Erythroblast (primary cell): ENCODE measurements at regions not wholly inside any gene's neighbourhood (a gene's known extent, or its start where the extent isn't known, plus 50 kb on each side); places are given as distances from the start of the nearest gene placed in this dataset.

ENCODE experiments used
- DNase-seq, 2 experiments: peaks; one replicate each; lab custom pipeline; 2025; lab: John Stamatoyannopoulos, UW
- GATA1 ChIP-seq: IDR thresholded peaks from 2 replicates; pipeline ENCODE4 v1.6.1; 2011; ENCODE audit warnings: low read depth, mild to moderate bottlenecking, control low read depth, low read length, moderate library complexity
- POLR2A ChIP-seq: IDR thresholded peaks from 2 replicates; pipeline ENCODE4 v1.6.1; 2011; ENCODE audit warnings: mild to moderate bottlenecking, low read length

DNA sequence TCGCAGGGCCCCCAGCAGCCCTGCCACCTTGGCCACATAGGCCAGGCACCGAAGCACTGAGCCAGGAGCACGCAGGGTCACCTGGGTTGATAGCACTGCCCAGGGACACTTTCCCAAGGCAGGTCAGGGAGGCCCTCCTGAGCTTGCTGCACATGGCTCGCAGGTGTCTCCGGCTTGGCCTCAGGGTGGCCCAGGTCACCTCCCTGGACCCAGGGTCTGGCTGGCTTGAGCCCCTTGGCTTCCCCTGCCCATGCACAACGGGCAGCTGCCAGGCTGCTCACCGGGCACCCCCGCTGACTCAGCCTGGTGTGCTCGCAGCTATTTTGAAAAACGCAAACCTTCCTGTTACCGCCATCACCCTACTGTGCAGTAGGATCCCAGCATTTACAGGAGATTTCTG, 502.3 kb downstream of the EIPR1 start:
- DNase-seq: no peak
- no peak for TF ChIP-seq POLR2A
- no peak for TF ChIP-seq GATA1

- no peak for DNase-seq
- TF ChIP-seq POLR2A: no peak
- TF ChIP-seq GATA1: no peak
These were observed 502.8 kb downstream of the EIPR1 start for GRCh38 chr2:2874805-2875204.

DNA sequence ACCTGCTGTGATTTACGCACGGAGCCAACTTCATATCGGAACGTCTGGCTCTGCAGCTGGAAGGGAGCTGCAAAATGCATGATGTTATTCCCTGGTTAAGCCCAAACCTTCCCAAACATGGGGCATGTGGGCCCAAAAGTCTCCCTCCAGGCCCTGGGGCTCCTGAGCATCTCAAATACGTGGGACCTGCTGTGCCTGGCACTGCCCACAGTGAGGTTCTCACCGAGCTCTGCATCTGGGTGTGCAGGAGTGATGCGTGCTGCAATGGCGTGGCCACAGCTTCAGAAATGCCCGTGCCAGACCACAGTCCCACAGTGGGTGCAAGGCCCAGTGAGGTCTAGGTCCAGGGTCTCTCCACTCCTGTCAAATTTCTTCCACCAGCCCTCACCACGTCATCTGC, 503.3 kb downstream of the EIPR1 start:
- DNase-seq: no peak
- no peak for TF ChIP-seq GATA1
- TF ChIP-seq POLR2A: no peak

DNA sequence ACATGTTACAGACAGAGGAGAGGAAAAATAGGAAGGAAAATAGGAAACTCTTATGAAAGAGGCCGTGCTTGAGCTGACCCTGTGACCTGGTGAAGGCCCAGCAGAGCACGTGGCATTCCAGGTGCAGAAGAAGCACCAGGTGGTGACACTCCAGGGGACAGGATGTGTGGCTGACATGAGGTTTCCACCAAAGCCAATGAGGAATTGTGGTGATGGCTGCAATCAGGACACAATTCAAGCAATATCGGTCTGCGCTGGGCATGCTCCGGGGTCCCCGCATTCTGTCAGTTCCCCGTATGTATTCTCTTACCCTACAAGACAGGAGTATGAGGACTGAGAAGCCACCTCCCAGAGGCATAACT, 504.2 kb downstream of the EIPR1 start:
- TF ChIP-seq GATA1: no peak
- no peak for TF ChIP-seq POLR2A
- no peak for DNase-seq

GRCh38 chr2:2872713-2873449, 504.7 kb downstream of the EIPR1 start:
- DNase-seq: no peak
- TF ChIP-seq POLR2A (no peak), GATA1 (no peak)

GRCh38 chr2:2872309-2872617, 505.4 kb downstream of the EIPR1 start:
- DNase-seq: no peak
- TF ChIP-seq GATA1: no peak

GRCh38 chr2:2871480-2872308, 505.9 kb downstream of the EIPR1 start:
- DNase-seq: no peak
- no peak for TF ChIP-seq POLR2A
- no peak for TF ChIP-seq GATA1

DNA sequence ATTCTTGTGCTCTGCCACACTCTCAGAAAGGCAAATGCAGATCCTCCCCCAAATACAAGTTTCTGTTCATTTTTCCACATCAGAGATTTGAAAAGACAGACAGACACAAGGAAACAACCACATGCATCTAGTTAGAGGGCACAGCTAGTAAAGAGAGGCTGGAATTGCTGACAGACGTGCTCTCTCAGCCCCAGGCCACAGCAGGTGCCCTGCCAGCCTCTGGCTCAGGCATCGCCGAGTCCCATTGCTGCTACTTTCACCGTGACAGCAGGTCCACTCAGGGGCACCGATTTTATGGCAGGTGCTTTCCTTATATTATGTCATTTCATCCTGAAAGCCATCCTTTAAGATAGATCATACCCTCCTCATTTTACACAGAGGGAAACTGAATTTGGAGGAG, 507.5 kb downstream of the EIPR1 start:
- TF ChIP-seq GATA1 (no peak), POLR2A (no peak)
- no peak for DNase-seq

DNA sequence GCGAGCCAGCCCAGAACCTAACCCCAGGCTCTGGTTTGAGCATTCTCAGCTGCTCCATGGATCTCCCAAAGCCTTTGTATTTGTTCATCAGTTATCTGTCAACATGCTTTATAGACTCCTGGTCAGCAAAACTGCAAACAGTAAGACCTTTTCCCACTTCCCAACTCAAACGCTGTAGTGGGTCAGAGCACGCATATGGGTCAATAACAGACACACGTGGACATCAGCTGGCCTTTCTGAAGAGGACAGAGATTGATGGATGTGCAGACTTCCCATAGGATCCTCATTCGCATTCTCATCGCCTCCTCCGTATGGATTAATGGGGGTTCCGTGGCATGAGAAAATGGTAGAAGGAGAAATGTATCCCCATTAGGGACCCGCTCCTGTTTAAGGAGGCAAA, 508.1 kb downstream of the EIPR1 start:
- no peak for DNase-seq

DNA sequence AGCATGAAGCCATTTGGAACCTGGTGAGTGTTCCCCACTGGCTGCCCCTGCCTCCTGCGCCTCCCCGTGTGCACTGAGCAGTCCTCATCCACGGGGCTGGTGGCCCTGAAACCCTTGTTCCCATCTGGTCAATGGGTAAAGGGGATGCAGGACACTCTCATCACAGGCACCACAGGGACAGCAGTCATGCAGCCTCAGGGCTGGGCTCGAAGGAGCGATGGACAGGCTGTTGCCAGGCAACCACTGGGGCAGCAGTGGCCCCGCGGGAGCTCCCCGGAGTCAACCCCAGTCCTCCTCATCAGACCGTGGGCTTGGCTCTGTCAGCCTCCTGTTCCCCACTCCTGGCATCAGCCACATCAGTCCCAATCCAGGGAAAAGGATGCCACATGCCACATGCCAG, 509.5 kb downstream of the EIPR1 start:
- no peak for TF ChIP-seq GATA1
- no peak for TF ChIP-seq POLR2A
- no peak for DNase-seq

More for the DNA sequence above, 508.1 kb downstream of the EIPR1 start:
- TF ChIP-seq POLR2A: no peak
- no peak for TF ChIP-seq GATA1

DNA sequence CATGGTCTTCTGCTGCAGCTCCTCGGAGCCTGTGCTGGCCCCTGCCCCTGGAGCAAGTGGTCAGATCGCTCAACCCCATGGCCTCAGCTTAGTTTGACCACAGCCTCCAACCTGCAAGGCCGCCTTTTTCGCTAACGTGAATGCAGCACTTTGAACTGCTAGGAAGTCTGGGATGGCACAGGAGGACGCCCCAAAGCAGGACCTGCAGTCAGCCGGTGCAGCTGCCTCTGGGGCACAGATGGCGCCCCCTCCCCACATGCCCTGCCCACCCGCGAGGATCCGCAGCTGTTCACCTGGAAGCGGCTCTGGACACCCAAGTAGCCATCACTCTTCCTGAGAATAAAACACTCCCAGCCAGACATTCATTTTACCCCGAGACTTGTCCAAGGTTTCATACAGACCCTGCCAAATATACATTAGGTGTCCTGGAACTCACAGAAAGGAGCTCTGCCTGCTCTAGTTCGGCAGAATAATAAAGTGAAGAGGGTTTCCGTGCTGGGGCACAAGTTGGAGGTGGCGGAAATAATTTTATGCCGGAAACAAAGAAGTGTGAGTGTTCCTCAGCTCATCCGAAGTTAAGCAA, 510.1 kb downstream of the EIPR1 start:
- TF ChIP-seq POLR2A (no peak), GATA1 (no peak)

GRCh38 chr2:2866459-2866858, 511.2 kb downstream of the EIPR1 start:
- no peak for DNase-seq
- TF ChIP-seq POLR2A (no peak), GATA1 (no peak)

More for the DNA sequence above, 510.1 kb downstream of the EIPR1 start:
- no peak for DNase-seq

DNA sequence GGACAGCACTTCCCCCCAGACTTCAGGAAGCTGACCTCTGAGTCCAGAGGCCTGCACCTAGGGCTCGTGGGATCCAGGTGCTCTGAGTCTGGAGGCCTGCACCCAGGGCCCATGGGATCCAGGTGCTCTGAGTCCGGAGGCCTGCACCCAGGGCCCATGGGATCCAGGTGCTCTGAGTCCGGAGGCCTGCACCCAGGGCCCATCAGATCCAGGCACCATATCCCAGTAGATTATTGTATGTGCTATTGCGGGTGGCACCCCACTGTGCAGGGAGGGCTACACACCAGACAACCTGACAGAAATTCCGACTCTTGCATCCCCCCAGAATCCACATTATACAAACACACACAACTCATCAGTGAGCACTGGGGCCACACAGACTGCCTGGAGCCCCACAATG, 515.2 kb downstream of the EIPR1 start:
- DNase-seq: no peak
- TF ChIP-seq POLR2A: no peak
- no peak for TF ChIP-seq GATA1

DNA sequence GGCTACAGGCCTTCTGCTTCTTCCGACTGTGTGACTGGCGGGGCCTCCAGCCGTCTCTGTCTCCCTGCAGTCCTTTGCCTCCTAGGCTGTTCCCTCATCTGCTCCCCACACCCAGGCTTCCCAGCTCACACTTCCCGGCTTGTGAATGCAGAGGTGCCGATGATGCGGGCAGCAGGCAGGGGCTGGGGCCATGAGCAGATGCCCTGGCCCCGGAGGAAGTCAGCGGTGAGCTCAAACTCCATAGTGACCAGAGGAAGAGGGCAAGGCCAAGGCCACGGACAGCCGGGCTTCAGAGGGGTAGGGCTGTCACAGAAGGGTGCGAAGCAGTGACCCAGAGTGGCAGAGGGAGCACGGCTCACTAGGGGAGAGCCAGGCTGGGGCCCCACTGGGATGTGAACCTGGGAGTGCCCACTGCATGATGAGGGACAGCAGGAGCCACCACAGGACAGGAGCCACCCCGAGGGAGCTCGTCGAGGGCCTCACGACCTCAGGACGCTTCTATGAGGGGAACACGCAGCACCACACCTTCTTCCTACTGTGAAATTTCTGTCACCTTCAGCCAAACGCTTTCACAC, 515.9 kb downstream of the EIPR1 start:
- no peak for DNase-seq
- no peak for TF ChIP-seq POLR2A
- no peak for TF ChIP-seq GATA1
